HG03520 (cell line): ENCODE measurements at regions not wholly inside any gene's neighbourhood (a gene's known extent, or its start where the extent isn't known, plus 50 kb on each side); places are given as distances from the start of the nearest gene placed in this dataset.
"Not testable (repeated sequence)": the region's sequence is repeated elsewhere in the genome, so short reads cannot be mapped to it uniquely, and the experiment has no call there.

ENCODE experiments used
- ATAC-seq: cut with Tn5 transposase; IDR thresholded peaks from one replicate; pipeline ENCODE4 v1.9.1; 2021; ENCODE audit warnings: mild to moderate bottlenecking, moderate library complexity; ENCODE audit not compliant: unreplicated experiment

GRCh38 chr1:172795741-172796140 is 136.8 kb downstream of the FASLG start:
- ATAC-seq = no peak

- not testable (repeated sequence) for ATAC-seq
Observed at GRCh38 chr1:172799804-172800203, 140.9 kb downstream of the FASLG start.

- no peak for ATAC-seq
Observed at GRCh38 chr1:172801771-172802322, 142.9 kb downstream of the FASLG start.

- ATAC-seq = no peak
Observed at GRCh38 chr1:172809750-172810149, 150.8 kb downstream of the FASLG start.

GRCh38 chr1:172810480-172811175 is 151.7 kb downstream of the FASLG start:
- no peak for ATAC-seq

- ATAC-seq = no peak
Observed at GRCh38 chr1:172811694-172812093, 152.8 kb downstream of the FASLG start.

GRCh38 chr1:172812118-172812517 is 153.2 kb downstream of the FASLG start:
- ATAC-seq = no peak

GRCh38 chr1:172813330-172813729 is 154.4 kb downstream of the FASLG start:
- no peak for ATAC-seq

- no peak for ATAC-seq
Observed at GRCh38 chr1:172814428-172814827, 155.5 kb downstream of the FASLG start.

- ATAC-seq = no peak
Observed at GRCh38 chr1:172815740-172816139, 156.8 kb downstream of the FASLG start.

- peak; percentile 90 for ATAC-seq
Observed at GRCh38 chr1:172818841-172819527, 160.1 kb downstream of the FASLG start.

- ATAC-seq = no peak
Observed at GRCh38 chr1:172820475-172821158, 161.7 kb downstream of the FASLG start.

- ATAC-seq = no peak
Observed at GRCh38 chr1:172821609-172822274, 162.8 kb downstream of the FASLG start.

GRCh38 chr1:172822886-172823285 is 164.0 kb downstream of the FASLG start:
- no peak for ATAC-seq

- ATAC-seq = no peak
Observed at GRCh38 chr1:172823534-172823933, 164.6 kb downstream of the FASLG start.

GRCh38 chr1:172824209-172824608 is 165.3 kb downstream of the FASLG start:
- no peak for ATAC-seq

- ATAC-seq = no peak
Observed at GRCh38 chr1:172826096-172826741, 167.3 kb downstream of the FASLG start.

- ATAC-seq = no peak
Observed at GRCh38 chr1:172827301-172827700, 168.4 kb downstream of the FASLG start.

GRCh38 chr1:172827841-172828240 is 168.9 kb downstream of the FASLG start:
- no peak for ATAC-seq

GRCh38 chr1:172832006-172832725 is 173.3 kb downstream of the FASLG start:
- no peak for ATAC-seq
